ENCODE measurements at regions not wholly inside any gene's neighbourhood (a gene's known extent, or its start where the extent isn't known, plus 50 kb on each side); places are given as distances from the start of the nearest gene placed in this dataset.

GRCh38 chr22:44428941-44429830 is 68.8 kb downstream of the RTL6 start:
- H3K4me3 Mint-ChIP-seq, result no peak overlapping the region
- H3K27me3 Mint-ChIP-seq, result peaks cover 18 to 50% of the 10 kb centered on the region in 2 donors
- no peak for DNase-seq
- no peaks in the 10 kb centered on the region for H3K9me3 Mint-ChIP-seq
- H3K4me1 Mint-ChIP-seq (ENCODE audit: low read depth in 2 of 2), result peaks cover 0 to 2% of the 10 kb centered on the region in 2 donors
- peak overlapping the region; percentile 2 to 77 for H3K27ac Mint-ChIP-seq
- ATAC-seq (replicated peaks), result no peak
- H3K36me3 Mint-ChIP-seq (ENCODE audit: insufficient read depth), result no peaks in the 10 kb centered on the region

GRCh38 chr22:44427611-44428470 is 70.2 kb downstream of the RTL6 start:
- no peaks in the 10 kb centered on the region for H3K9me3 Mint-ChIP-seq
- ATAC-seq (replicated peaks) (no peak), DNase-seq (no peak)
- H3K4me1 Mint-ChIP-seq (ENCODE audit: low read depth in 2 of 2), result peaks cover 0 to 2% of the 10 kb centered on the region in 2 donors
- H3K36me3 Mint-ChIP-seq (ENCODE audit: insufficient read depth), result no peaks in the 10 kb centered on the region
- no peak overlapping the region for H3K27ac Mint-ChIP-seq
- no peak overlapping the region for H3K4me3 Mint-ChIP-seq
- peaks cover 24 to 53% of the 10 kb centered on the region in 2 donors for H3K27me3 Mint-ChIP-seq

- ATAC-seq (replicated peaks) (no peak), DNase-seq (no peak)
- Mint-ChIP-seq H3K4me1 (ENCODE audit: low read depth in 2 of 2) (peaks cover 0 to 2% of the 10 kb centered on the region in 2 donors), H3K27ac (no peak overlapping the region), H3K9me3 (no peaks in the 10 kb centered on the region), H3K27me3 (peaks cover 29 to 62% of the 10 kb centered on the region in 2 donors), H3K36me3 (ENCODE audit: insufficient read depth) (no peaks in the 10 kb centered on the region), H3K4me3 (no peak overlapping the region)
These were observed 71.1 kb downstream of the RTL6 start for GRCh38 chr22:44426981-44427380.

- no peak overlapping the region for H3K4me3 Mint-ChIP-seq
- H3K27me3 Mint-ChIP-seq, result peaks cover 35 to 65% of the 10 kb centered on the region in 2 donors
- DNase-seq (no peak), ATAC-seq (replicated peaks) (no peak)
- H3K27ac Mint-ChIP-seq, result no peak overlapping the region
- H3K4me1 Mint-ChIP-seq (ENCODE audit: low read depth in 2 of 2), result no peaks in the 10 kb centered on the region
- H3K9me3 Mint-ChIP-seq, result peaks cover 0 to under 1% of the 10 kb centered on the region in 2 donors
- H3K36me3 Mint-ChIP-seq (ENCODE audit: insufficient read depth), result no peaks in the 10 kb centered on the region
These were observed 72.4 kb downstream of the RTL6 start for GRCh38 chr22:44425694-44426045.

- DNase-seq, result no peak
- ATAC-seq (replicated peaks), result no peak
- Mint-ChIP-seq H3K4me1 (ENCODE audit: low read depth in 2 of 2) (no peaks in the 10 kb centered on the region), H3K4me3 (no peak overlapping the region), H3K27ac (no peak overlapping the region), H3K27me3 (peaks cover 39 to 66% of the 10 kb centered on the region in 2 donors), H3K9me3 (peaks cover 0 to 2% of the 10 kb centered on the region in 2 donors), H3K36me3 (ENCODE audit: insufficient read depth) (no peaks in the 10 kb centered on the region)
These were observed 73.0 kb downstream of the RTL6 start for GRCh38 chr22:44424867-44425693.

GRCh38 chr22:44424359-44424682 is 73.7 kb downstream of the RTL6 start:
- no peak for ATAC-seq (replicated peaks)
- H3K9me3 Mint-ChIP-seq, result peaks cover 0 to 8% of the 10 kb centered on the region in 2 donors
- H3K4me1 Mint-ChIP-seq (ENCODE audit: low read depth in 2 of 2), result no peaks in the 10 kb centered on the region
- no peak overlapping the region for H3K4me3 Mint-ChIP-seq
- H3K27me3 Mint-ChIP-seq, result peaks cover 47 to 73% of the 10 kb centered on the region in 2 donors
- H3K36me3 Mint-ChIP-seq (ENCODE audit: insufficient read depth), result no peaks in the 10 kb centered on the region
- no peak overlapping the region for H3K27ac Mint-ChIP-seq
- no peak for DNase-seq

- Mint-ChIP-seq H3K9me3 (peaks cover 0 to 8% of the 10 kb centered on the region in 2 donors), H3K4me1 (ENCODE audit: low read depth in 2 of 2) (no peaks in the 10 kb centered on the region), H3K27ac (peak overlapping the region; percentile 29 to 46), H3K27me3 (peaks cover 52 to 71% of the 10 kb centered on the region in 2 donors), H3K36me3 (ENCODE audit: insufficient read depth) (no peaks in the 10 kb centered on the region), H3K4me3 (no peak overlapping the region)
- no peak for ATAC-seq (replicated peaks)
- no peak for DNase-seq
These were observed 74.3 kb downstream of the RTL6 start for GRCh38 chr22:44423556-44424358.

- no peaks in the 10 kb centered on the region for H3K36me3 Mint-ChIP-seq (ENCODE audit: insufficient read depth)
- H3K27ac Mint-ChIP-seq, result peak overlapping the region in 1 of 2 donors; percentile 46
- no peak for DNase-seq
- peaks cover 0 to 8% of the 10 kb centered on the region in 2 donors for H3K9me3 Mint-ChIP-seq
- H3K4me1 Mint-ChIP-seq (ENCODE audit: low read depth in 2 of 2), result no peaks in the 10 kb centered on the region
- H3K27me3 Mint-ChIP-seq, result peaks cover 59 to 63% of the 10 kb centered on the region in 2 donors
- no peak overlapping the region for H3K4me3 Mint-ChIP-seq
- no peak for ATAC-seq (replicated peaks)
These were observed 75.2 kb downstream of the RTL6 start for GRCh38 chr22:44422746-44423380.

GRCh38 chr22:44419429-44419828 is 78.6 kb downstream of the RTL6 start:
- Mint-ChIP-seq H3K4me3 (no peak overlapping the region), H3K4me1 (ENCODE audit: low read depth in 2 of 2) (peaks cover 0 to 3% of the 10 kb centered on the region in 2 donors), H3K27me3 (peaks cover 46 to 71% of the 10 kb centered on the region in 2 donors), H3K36me3 (ENCODE audit: insufficient read depth) (no peaks in the 10 kb centered on the region), H3K27ac (no peak overlapping the region), H3K9me3 (peaks cover 0 to 14% of the 10 kb centered on the region in 2 donors)
- ATAC-seq (replicated peaks) (no peak), DNase-seq (no peak)

GRCh38 chr22:44413211-44413610 is 84.8 kb downstream of the RTL6 start:
- Mint-ChIP-seq H3K36me3 (ENCODE audit: insufficient read depth) (no peaks in the 10 kb centered on the region), H3K9me3 (peaks cover 0 to 6% of the 10 kb centered on the region in 2 donors)

GRCh38 chr22:44412136-44412731 is 85.8 kb downstream of the RTL6 start:
- Mint-ChIP-seq H3K27ac (peak overlapping the region in 1 of 2 donors; percentile 23), H3K27me3 (peaks cover 29% of the 10 kb centered on the region in 2 donors), H3K4me1 (ENCODE audit: low read depth in 2 of 2) (peaks cover 0 to 3% of the 10 kb centered on the region in 2 donors), H3K4me3 (no peak overlapping the region), H3K36me3 (ENCODE audit: insufficient read depth) (no peaks in the 10 kb centered on the region), H3K9me3 (peaks cover 0 to 6% of the 10 kb centered on the region in 2 donors)
- DNase-seq (no peak), ATAC-seq (replicated peaks) (no peak)

More at GRCh38 chr22:44413211-44413610, 84.8 kb downstream of the RTL6 start:
- Mint-ChIP-seq H3K27me3 (peaks cover 29 to 36% of the 10 kb centered on the region in 2 donors), H3K4me1 (ENCODE audit: low read depth in 2 of 2) (peaks cover 0 to 3% of the 10 kb centered on the region in 2 donors), H3K27ac (no peak overlapping the region), H3K4me3 (no peak overlapping the region)
- DNase-seq, result no peak
- ATAC-seq (replicated peaks), result no peak
